ENCODE measurements at regions not wholly inside any gene's neighbourhood (a gene's known extent, or its start where the extent isn't known, plus 50 kb on each side); places are given as distances from the start of the nearest gene placed in this dataset.
"Not testable (repeated sequence)": the region's sequence is repeated elsewhere in the genome, so short reads cannot be mapped to it uniquely, and the experiment has no call there.

DNA sequence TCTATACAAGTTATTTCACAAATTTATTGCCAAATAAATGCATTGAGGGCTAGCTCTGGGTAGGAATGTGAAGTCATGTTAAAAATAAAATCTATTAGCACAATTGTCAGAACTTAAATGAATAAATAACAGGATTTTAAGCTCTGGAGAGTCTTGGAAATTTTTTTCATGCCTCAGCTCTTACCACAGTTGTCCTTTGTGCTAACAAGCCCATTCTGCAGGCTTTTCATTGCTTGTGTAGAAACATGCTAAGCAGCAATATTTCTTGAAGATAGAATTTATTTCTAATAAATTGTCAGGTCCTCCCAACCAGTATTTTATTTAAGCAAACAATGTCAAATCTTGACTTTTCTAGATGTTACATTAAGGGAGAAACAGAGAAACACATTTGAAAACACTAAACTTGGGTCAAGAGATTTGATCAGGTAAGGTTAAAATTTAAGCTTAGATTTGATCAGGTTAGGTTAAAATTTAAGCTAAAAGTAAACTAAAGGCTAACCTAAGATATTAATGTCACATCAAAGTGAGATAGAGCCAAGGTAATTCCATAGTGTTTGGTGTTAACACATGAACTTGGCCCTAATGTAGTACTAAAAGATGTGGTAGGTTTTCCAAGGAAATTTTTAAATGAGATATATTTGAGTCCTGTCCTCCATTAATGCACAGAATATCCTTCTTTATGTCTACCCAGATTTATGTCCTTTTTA, 179.1 kb upstream of the IL1RAPL1 start:
- DNase-seq = no peak

DNA sequence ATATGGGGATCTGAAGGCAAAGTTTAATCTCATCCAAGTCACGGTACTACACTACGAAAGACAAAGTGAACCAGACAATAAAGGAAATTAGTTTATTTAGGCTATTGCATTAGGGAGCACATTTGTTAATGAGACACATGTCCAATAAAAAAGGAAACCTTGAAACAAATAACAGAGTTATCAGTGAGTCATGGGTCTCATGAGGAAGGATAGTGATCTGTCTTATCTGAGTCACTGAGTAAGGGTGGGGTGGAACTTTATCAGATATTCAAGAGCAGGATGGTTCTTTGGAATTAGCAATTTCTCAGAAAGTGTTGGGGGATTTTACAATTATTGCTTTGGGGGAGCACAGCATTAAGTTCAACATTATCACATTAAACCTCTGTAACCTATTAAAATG, 188.9 kb upstream of the IL1RAPL1 start:
- DNase-seq = no peak

- DNase-seq = no peak
Observed at GRCh38 chrX:28391528-28391927, 195.7 kb upstream of the IL1RAPL1 start.

GRCh38 chrX:28379103-28379502, 208.1 kb upstream of the IL1RAPL1 start:
- DNase-seq = no peak

GRCh38 chrX:28367649-28368048, 219.6 kb upstream of the IL1RAPL1 start:
- DNase-seq = not testable (repeated sequence)

DNA sequence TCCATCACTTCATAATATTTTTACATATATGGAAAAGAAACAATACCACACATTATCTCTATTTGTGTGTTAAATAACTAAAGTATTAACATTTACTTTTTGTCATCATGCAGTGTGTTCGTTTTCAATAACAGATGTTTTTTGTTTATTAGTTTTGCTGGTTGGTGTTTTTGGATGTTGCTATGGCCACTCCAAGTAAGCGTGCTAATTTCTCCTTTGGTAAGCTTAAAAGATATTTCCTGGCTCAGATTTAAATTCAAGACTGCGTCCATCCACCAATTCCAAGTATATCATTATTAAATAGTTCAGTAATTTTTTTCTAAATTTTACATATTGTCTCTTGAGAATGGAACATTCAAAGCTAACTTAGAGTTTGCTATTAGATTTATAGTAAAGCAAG, 235.4 kb upstream of the IL1RAPL1 start:
- DNase-seq = no peak

GRCh38 chrX:28349888-28350287, 237.4 kb upstream of the IL1RAPL1 start:
- DNase-seq = no peak

DNA sequence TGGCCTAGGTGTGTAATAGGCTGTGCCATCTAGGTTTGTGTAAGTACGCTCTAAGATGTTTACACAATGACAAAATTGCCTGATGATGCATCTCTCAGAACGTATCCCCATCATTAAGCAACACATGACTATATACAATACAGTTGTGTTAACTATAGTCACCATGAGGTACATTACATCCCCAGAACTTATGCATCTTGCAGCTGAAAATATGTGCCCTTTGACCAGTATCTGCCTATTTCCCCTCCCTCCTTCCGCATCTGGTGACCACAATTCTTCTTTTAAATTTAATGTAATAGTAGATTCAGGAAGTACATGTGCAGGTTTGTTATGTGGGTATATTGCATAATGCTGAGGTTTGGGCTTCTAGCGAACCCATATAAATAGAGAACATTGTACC, 239.8 kb upstream of the IL1RAPL1 start:
- no peak for DNase-seq

DNA sequence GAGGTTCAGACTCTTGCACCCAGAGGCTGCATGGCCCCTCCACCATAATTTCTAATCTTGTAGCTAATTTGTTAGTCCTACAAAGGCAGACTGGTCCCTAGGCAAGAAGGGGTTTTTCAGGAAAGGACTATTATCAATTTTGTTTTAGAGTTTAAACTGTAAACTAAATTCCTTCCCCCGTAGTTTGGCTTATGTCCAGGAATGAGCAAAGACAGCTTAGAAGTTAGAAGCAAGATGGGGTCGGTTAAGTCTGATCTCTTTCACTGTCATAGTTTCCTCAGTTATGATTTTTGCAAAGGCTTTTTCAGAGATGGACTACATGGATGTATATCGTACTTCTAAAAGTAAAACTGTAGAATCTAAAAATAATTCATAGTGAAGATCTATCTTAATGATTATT, 258.1 kb upstream of the IL1RAPL1 start:
- DNase-seq = no peak

- no peak for DNase-seq
Observed at GRCh38 chrX:28324321-28324721, 262.9 kb upstream of the IL1RAPL1 start.

GRCh38 chrX:28321286-28321685, 266.0 kb upstream of the IL1RAPL1 start:
- no peak for DNase-seq

GRCh38 chrX:28312965-28313364, 274.3 kb upstream of the IL1RAPL1 start:
- no peak for DNase-seq

DNA sequence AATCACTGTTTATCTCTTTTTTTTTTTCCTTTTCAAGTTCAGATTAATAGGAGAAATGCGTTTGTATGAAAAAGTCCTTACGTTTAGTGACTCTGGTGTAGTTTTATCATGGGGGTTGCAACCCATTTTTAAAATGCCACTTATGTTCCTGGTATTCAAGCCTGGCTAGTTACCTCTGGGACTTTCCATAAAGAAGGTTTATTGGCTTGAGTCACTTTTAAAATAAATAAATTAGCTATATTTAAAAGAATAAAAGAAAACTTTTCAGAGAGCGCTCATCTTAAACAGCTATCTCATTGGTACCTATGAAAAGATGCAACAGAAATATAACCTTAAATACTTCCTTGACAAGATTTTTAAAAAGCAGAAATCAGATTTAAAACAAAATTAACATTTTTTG, 275.0 kb upstream of the IL1RAPL1 start:
- no peak for DNase-seq

DNA sequence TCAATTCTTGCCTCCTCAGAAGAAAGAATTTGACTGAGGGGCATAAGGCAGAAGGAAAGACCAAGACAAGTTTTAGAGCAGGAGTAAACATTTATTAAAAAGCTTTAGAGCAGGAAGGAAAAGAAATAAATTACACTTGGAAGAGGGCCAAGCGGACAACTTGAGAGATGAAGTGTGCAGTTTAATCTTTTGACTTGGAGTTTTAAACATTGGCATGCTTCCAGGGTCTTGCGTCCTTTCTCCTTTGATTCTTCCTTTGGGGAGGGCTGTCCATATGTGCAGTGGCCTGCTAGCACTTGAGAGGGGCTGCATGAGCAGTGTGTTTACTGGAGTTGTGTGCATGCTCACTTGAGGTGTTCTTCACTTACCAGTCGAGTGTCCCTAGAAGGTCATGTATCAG, 275.8 kb upstream of the IL1RAPL1 start:
- no peak for DNase-seq

- DNase-seq = no peak
Observed at GRCh38 chrX:28303486-28303885, 283.8 kb upstream of the IL1RAPL1 start.

DNA sequence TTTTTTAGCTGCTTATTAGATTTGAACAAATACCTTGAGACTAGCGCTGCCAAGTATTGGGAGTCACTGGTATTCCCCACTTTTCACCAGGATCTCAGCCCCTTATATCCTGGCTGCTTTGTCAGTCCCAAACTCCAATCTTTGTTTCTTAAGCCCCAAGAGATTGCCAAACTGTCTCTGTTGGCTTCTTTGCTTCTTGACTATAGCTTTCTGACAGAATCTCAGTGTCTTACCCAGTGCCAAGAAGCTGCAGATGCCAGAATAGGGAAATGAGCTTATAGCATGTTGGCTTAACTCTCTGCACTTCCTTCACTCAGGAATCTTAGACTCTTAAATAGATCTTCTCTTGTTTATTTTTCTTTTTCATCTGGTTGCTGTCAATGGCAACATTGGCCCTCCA, 297.5 kb upstream of the DCAF8L1 start:
- DNase-seq = no peak

DNA sequence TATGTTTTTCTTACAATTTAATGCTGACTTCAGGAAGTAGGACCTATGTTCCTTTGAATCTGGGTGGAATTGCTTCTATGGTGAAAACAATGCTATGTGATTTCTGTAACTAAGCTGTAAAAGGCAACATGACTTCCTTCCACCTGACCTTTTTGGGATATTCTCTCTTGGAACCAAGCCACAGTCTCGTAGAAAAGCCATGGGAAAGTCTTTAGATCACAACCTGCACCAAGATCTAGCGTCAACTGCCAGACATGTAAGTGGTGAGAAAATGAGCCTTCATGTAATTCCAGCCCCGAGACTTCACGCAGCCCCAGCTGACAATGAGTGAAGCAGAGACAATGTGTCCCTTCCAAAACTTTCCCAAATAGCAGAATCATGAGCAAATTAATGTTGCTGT, 297.0 kb upstream of the DCAF8L1 start:
- DNase-seq = no peak

DNA sequence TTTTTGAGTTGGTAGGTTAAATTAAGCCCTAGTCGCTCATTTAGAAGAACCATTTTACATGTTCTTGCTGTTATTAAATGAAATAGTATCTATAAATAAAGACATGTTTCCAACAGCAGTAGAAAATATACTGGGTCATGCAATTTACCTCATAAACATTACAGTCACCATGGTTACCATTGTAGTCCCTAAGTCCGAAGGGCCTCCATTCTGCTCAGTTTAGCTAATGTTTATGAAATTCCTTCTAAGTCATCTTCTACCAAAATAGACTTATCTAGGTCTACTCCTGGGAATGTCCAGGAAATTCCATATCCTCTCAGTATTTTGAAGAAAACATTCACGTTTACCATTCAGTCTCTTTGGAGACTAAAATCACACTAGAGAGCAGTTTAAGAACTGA, 292.5 kb upstream of the DCAF8L1 start:
- no peak for DNase-seq

DNA sequence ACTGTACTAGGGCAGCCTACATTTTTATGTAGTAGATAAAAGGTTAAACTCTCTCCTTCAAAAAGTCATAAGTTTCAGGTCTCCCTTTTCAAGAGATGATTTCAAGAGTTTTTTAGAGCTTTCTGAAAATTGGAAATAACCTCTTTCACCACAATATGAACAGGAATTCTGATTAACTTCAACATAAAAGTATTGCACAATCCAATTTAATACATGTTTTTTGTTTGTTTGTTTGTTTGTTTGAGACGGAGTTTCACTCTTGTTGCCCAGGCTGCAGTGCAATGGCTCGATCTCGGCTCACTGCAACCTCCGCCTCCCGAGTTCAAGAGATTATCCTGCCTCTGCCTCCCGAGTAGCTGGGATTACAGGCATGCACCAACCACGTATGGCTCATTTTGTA, 265.4 kb upstream of the DCAF8L1 start:
- no peak for DNase-seq

DNA sequence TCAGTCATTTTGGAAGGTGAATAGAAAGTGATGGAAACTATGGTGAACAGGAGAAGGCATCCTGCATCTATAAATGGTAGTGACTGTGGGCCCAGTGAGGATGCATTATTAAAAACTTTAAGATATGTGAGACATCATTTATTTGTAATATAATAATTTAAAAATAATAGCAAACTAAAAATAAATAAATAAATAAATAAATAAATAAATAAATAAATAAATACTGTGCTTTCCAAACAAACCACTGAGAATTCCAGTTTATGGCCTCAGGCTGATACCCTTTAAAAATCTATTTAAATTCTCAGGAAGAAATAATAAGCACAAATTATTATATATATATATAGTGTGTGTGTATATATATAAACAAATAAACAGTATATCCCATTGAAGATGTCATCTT, 248.0 kb upstream of the DCAF8L1 start:
- no peak for DNase-seq

- DNase-seq = no peak
Observed at GRCh38 chrX:28225513-28225912, 244.3 kb upstream of the DCAF8L1 start.

GRCh38 chrX:28223991-28224390, 242.7 kb upstream of the DCAF8L1 start:
- DNase-seq = no peak

DNA sequence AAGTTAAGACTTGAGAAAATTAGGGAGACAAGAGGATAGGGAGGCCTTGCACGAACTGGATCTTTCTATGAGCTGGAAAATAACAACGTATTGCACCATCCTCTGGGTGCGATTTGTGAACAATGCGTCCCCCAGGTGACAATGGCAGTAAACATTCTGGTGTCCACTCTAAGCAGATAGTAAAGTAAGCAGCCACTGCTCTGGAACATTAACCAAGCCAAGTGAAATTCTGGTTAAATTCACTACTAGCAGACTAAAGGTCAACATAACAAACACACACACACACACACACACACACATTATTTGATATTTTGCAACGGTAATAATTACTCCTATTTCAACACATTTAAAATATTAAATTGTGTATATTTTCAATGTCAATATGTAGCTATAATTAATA, 242.2 kb upstream of the DCAF8L1 start:
- DNase-seq = no peak

DNA sequence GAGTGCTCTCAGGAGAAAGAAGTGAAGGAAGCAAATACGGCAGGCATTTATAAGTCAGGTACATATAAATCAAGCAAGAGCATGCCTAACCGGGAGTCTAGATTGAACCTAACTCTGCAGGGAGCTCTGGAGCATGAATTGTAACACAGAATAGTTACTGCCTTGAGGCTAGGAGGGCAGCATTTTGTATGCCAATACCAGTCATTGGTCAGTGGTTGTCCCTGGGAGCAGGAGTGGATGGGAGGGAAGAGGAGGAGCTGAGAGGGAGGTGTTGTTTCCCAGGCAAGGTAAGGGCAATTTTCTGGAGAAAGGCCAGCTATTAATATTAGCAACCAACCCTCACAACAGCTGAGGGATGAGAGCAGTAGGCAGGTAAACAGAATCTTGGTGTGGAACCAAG, 224.7 kb upstream of the DCAF8L1 start:
- no peak for DNase-seq

DNA sequence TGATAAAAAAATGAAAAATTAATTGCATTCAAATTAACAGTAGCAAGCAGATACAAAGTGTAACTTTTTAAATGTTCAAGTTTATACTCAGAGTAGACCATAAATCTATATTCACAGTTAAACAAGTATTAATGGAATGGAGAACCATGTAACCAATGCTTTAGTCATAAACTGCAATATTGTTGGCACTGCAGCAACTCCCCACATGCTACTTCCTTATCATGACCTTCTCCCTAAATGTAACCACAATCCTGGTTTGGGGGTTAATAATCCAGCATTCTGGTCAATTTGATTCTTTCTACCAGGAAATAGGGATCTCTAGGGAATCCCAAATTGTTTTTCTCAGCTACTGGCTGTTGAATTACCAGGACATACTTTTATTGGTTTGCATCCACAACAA, 223.9 kb upstream of the DCAF8L1 start:
- DNase-seq = no peak

GRCh38 chrX:28189011-28189410, 207.8 kb upstream of the DCAF8L1 start:
- DNase-seq = no peak

Measured in OCI-M1 (cell line).